Stimulated activated effector memory CD8-positive, alpha-beta T cell treated with anti-CD3 and anti-CD28 coated beads, Interleukin-12 subunit alpha, Interleukin-12 subunit beta, amount 100 ng/mL, for 72 hours (primary cell): ENCODE measurements at regions not wholly inside any gene's neighbourhood (a gene's known extent, or its start where the extent isn't known, plus 50 kb on each side); places are given as distances from the start of the nearest gene placed in this dataset.

Experiments used
- ATAC-seq: fragments of 150-1000 bp; cut with Tn5 transposase; 2 replicates; pipeline ENCODE4 v1.10.0; 2021
- DNase-seq, 2 donors: peaks; one replicate each; pipeline ENCODE4 v3.0.0; 2021 to 2022; ENCODE audit warnings: low spot score in 2 of 2
- H3K27ac Mint-ChIP-seq: one replicate; pipeline ENCODE4 v1.8.0; 2022; ENCODE audit warnings: mild to moderate bottlenecking, mixed read lengths
- H3K36me3 Mint-ChIP-seq: one replicate; pipeline ENCODE4 v1.8.0; 2022; ENCODE audit warnings: mild to moderate bottlenecking, mixed read lengths
- H3K4me1 Mint-ChIP-seq: one replicate; pipeline ENCODE4 v1.8.0; 2022; ENCODE audit warnings: mixed read lengths
- H3K4me3 Mint-ChIP-seq: one replicate; pipeline ENCODE4 v1.8.0; 2022; ENCODE audit warnings: mild to moderate bottlenecking, mixed read lengths
- H3K9me3 Mint-ChIP-seq: one replicate; pipeline ENCODE4 v1.8.0; 2022; ENCODE audit warnings: mixed read lengths

DNA sequence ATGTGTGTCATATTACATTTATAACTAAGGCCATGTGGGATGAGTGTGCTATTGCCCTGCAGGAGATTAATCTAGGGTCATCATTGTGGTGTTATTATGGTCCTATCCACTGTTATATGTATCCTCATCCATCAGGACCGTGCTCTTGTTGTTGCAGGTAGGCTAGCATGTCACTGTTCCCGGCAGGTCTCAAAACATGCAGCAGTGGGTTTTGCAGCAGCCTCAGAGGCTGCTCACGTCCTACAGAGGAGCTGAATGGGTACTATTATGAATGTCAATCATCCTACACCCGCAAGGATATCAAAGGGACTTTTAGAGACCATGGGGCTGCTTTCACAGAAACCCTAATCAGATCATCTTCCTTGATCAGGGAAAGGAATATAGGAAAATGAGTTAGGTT, 318.2 kb downstream of the SAMD5 start:
- Mint-ChIP-seq H3K36me3 (no peaks in the 10 kb centered on the region), H3K4me3 (no peak overlapping the region), H3K9me3 (no peaks in the 10 kb centered on the region), H3K4me1 (no peaks in the 10 kb centered on the region), H3K27ac (no peak overlapping the region)
- no peak for ATAC-seq
- DNase-seq = no peak

DNA sequence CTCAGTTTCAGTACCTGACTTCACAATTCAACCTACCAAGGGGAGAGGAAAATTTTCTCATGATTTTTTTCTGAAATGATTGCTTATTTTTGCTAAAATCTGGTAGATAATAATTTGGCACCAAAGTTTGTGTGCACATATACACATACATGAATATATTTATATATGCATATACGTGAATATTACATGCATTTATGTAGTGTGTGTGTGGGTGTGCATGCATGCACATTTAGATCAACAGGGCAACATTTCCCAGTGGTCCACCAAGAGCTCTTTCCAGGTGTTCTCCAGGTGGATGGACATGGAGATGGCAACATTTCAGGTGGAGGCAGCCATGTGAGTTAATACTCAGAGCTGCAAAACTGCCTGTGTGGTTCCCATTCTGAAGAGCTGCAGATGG, 320.9 kb downstream of the SAMD5 start:
- H3K9me3 Mint-ChIP-seq = no peaks in the 10 kb centered on the region
- no peaks in the 10 kb centered on the region for H3K36me3 Mint-ChIP-seq
- no peaks in the 10 kb centered on the region for H3K4me1 Mint-ChIP-seq
- H3K4me3 Mint-ChIP-seq = no peak overlapping the region
- no peak for DNase-seq
- ATAC-seq = no peak
- H3K27ac Mint-ChIP-seq = no peak overlapping the region

DNA sequence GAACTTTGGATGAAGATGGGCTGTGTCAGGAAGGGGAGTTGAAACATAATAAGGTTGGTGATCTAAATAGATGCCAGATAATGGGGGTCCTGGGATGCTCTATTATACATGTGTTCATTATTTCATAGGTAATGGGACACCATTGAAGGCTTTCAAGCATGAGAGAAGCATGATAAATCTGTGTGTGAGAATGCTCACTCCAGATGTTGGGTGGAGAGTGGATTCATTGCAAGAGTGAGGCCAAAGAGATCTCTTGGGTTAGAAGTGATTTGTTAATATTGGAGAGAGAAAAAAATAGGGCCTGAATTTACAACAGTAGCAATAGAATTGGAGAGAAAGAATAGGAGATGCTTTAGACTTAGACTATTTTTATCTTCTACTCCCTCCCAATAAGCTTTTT, 321.3 kb downstream of the SAMD5 start:
- no peak for ATAC-seq
- Mint-ChIP-seq H3K4me1 (no peaks in the 10 kb centered on the region), H3K36me3 (no peaks in the 10 kb centered on the region), H3K4me3 (no peak overlapping the region), H3K27ac (no peak overlapping the region), H3K9me3 (no peaks in the 10 kb centered on the region)
- DNase-seq = no peak

DNA sequence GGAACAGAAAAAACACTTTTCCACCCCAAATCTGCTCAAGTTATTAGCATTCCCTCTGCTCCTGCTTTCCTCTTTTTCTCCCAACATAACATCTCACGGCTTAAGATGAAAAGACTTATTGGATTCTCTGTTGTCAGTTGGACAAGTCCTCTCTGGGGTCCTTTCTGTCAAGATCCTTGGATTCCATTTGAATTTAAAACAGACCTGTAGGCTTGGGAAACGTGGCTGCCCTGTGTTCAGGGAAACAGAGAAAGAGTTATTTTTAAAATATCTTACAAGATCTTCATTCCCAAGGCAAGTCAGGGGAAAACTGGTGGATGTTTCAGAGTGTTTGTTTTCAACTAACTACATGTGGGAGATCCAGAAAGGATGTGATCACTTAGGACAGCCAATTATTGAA, 322.9 kb downstream of the SAMD5 start:
- DNase-seq (no peak), ATAC-seq (no peak)
- H3K36me3 Mint-ChIP-seq = no peaks in the 10 kb centered on the region
- no peaks in the 10 kb centered on the region for H3K4me1 Mint-ChIP-seq
- no peak overlapping the region for H3K27ac Mint-ChIP-seq
- no peaks in the 10 kb centered on the region for H3K9me3 Mint-ChIP-seq
- H3K4me3 Mint-ChIP-seq = no peak overlapping the region

DNA sequence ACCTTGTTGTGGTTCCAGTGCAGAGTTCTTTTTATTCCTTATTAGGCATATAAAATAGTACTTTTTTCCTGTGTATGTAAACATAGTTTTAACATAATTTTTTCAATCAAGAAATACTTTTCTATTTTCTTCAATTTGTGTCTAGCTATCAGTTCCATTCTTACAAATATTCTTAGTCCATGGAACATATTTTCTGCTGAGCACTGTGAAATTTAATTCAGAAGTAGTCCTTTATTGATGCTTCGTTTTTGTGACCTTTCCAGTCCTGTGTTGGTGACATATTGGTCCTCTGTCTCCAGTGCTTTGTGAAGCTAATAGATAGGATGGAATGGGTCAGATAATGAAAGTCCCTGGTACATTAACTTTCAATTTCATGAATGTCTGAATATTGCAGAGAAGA, 325.1 kb downstream of the SAMD5 start:
- Mint-ChIP-seq H3K4me3 (no peak overlapping the region), H3K36me3 (no peaks in the 10 kb centered on the region), H3K4me1 (no peaks in the 10 kb centered on the region), H3K27ac (no peak overlapping the region), H3K9me3 (no peaks in the 10 kb centered on the region)
- DNase-seq = no peak
- ATAC-seq = no peak

DNA sequence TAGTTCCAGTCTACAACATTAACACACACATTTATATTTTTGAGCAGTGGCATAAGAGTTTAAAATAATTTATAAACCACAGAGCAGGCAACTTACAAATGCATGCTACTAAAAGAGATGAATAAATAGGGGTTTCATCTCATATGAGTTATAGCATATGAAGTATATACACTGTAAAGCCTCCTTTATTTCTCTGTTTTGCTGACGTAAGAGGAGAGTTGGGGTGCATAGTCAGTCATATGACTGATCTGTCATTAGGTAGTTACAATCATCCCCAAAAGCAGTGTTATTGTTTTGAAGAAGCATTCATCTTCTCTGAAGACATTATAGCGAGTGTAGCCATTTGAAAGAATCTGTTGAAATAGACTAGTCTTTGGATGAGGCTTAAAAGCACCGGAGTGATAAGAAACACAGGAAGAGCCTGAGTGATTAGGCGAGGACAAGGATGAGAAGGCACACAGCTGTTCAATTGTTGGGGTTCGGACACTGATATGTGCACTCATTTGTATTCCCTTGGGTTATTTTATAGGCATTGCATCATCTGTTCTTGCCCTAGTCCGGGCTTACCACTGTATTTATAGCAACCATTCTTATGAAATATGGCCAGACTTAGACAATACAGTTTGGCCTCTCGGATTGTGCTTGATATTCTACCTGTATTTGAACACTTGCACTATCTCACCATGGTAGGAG, 325.7 kb downstream of the SAMD5 start:
- no peaks in the 10 kb centered on the region for H3K36me3 Mint-ChIP-seq
- DNase-seq = no peak
- no peak overlapping the region for H3K27ac Mint-ChIP-seq
- ATAC-seq = no peak
- no peaks in the 10 kb centered on the region for H3K9me3 Mint-ChIP-seq
- no peaks in the 10 kb centered on the region for H3K4me1 Mint-ChIP-seq
- H3K4me3 Mint-ChIP-seq = no peak overlapping the region

DNA sequence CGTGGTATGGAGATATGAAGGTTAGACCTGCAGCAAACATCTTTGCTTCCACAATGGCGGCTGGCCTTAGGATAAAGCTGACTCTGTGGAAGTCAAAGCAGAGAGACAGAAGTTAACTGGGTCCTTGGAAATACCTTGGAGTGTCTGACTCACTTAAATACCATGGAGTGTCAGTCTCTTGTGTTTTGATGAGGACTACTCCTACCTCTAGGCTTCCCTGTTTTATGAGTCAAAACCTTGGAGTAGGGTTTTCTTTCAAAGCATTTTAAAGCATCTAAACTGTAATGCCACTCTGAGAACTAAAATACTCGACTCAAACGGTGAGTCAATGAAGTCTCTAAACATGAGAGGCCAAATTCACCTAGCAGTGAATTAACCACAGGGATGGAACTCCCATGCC, 329.1 kb downstream of the SAMD5 start:
- Mint-ChIP-seq H3K36me3 (no peaks in the 10 kb centered on the region), H3K27ac (no peak overlapping the region), H3K4me3 (no peak overlapping the region), H3K9me3 (no peaks in the 10 kb centered on the region), H3K4me1 (no peaks in the 10 kb centered on the region)
- ATAC-seq (no peak), DNase-seq (no peak)

DNA sequence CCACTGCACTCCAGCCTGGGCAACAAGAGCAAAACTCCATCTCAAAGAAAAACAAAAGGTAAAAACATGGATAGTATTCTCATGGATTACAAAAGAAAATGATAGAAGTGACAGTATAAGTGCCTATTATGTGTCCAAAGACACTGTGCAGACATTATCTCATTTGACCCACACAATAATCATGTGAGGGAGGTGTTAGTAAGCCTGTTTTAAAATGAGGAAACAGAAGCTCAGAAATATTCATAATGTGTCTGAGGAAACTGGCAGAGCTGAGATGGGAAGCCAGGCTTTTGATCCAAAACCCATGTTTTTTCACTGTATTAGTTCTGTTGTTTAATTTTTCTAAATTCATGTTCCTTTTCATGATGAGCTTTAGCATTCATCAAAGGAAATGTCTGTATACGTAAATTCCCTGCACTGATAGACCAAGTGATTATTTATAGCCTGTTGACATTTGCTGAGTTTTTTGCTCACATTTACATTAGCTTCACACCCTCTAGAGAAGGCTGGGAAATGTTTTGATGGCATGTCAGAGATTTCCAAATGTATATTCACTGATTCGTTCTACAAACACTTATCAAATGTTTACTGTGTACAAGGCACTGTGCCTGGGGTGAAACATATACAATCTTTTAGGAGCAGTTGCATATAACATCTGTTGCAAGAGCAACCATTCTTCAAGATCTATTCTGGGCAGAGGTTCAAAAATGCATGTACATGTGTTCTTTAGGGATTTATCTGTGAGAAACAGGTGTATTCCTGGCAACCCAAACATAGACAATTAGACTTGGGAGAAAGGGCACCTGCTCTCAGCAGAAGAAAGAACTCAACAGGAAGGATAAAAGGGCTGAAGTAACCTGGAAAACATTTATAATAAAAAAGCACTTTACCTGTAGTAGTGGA, 331.5 kb downstream of the SAMD5 start:
- Mint-ChIP-seq H3K4me3 (no peak overlapping the region), H3K4me1 (no peaks in the 10 kb centered on the region), H3K27ac (no peak overlapping the region), H3K36me3 (no peaks in the 10 kb centered on the region), H3K9me3 (peaks cover 3% of the 10 kb centered on the region)
- ATAC-seq = no peak
- DNase-seq = no peak

DNA sequence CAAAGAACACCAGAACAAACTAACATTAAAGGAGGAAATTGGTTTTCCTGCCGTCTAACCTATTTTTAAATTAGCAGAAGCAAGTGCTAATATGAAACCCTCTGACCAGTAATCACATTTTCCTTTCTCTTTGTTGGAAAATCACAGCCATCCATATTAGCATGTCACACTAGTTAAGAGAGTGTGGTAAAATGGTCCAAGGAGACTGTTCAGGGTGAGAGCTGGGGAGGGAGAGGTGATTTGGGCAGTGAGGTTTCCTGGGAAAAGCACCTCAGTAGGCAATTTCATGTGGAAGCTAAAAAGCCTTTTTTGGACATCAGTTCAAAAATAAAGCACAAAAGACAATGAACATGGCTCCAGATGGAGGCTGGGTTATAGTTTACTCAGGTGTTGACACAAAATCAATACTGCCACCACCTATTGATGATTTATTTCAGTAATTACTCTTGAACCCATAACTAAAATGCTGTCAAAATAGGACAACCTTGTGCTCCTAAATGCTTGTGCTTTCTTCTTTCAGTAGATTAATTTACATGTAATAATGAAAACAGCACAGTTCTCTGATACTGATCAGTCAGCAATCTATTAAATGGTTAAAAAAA, 333.2 kb downstream of the SAMD5 start:
- no peaks in the 10 kb centered on the region for H3K36me3 Mint-ChIP-seq
- no peak overlapping the region for H3K27ac Mint-ChIP-seq
- H3K9me3 Mint-ChIP-seq = peaks cover 3% of the 10 kb centered on the region
- ATAC-seq (no peak), DNase-seq (no peak)
- H3K4me3 Mint-ChIP-seq = no peak overlapping the region
- no peaks in the 10 kb centered on the region for H3K4me1 Mint-ChIP-seq

DNA sequence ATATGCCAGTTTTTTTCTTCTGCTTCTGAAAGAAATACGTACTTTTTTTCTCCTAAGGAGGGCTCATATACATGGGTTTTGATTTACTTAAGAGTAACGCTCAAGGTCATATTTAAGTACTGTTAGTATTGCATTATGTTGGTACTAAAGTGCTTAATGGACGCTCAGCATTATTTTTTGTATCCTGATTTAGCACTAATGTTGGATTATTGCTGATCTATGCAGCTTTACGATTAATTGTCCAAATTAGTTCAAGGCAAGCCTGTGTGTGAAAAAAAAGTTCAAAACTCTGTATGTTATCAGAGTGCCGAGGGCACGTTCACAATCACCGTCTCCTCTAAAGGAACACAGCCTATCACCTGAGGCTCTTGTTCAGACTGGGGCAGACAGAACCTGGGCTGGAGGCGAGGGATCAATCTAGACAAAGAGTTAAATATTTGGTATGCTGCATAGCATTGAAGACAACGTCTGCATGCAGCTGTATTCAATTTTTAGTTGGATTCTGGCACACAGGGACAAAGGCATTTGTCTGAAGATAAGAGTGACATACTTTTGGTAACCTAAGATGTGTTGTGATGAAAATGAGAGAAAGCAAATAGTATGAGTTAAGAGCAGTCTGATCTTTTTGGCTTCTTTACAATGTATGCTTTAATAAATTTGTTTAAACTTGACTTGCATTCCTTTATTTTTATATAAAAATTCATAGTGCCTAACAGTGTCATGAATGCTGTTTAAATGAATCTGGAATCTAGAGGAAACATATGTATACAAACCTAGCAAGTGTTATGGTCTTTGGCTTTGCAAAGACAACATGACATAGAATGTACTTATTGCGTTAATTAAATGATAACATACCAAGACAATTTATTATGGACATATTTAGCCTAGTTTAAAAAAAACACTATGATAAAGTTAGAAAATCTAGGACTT, 341.2 kb downstream of the SAMD5 start:
- no peaks in the 10 kb centered on the region for H3K36me3 Mint-ChIP-seq
- H3K4me3 Mint-ChIP-seq = no peak overlapping the region
- H3K27ac Mint-ChIP-seq = no peak overlapping the region
- peaks cover 6% of the 10 kb centered on the region for H3K9me3 Mint-ChIP-seq
- no peak for DNase-seq
- ATAC-seq = no peak
- no peaks in the 10 kb centered on the region for H3K4me1 Mint-ChIP-seq

DNA sequence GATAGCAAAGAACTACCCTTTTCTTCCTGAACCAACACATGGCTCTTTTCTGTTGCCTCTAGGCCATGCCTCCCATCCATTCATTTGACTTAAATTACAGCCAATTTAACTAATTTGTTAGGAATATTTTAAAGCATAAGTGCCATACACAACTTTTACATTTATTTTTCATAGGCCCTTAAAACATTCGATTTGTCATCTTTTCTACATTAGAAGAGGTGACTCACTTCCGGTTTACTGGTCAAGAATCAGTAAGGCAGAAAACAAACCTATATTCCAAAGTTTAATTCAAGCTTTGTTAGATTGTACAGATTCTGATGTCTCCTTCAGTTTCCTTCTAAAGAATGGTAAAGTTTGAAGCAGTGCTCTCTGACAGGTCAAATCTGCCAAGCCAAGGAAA, 344.3 kb downstream of the SAMD5 start:
- H3K9me3 Mint-ChIP-seq = peaks cover 3% of the 10 kb centered on the region
- H3K4me1 Mint-ChIP-seq = no peaks in the 10 kb centered on the region
- H3K27ac Mint-ChIP-seq = no peak overlapping the region
- no peak overlapping the region for H3K4me3 Mint-ChIP-seq
- no peaks in the 10 kb centered on the region for H3K36me3 Mint-ChIP-seq
- ATAC-seq (no peak), DNase-seq (no peak)

DNA sequence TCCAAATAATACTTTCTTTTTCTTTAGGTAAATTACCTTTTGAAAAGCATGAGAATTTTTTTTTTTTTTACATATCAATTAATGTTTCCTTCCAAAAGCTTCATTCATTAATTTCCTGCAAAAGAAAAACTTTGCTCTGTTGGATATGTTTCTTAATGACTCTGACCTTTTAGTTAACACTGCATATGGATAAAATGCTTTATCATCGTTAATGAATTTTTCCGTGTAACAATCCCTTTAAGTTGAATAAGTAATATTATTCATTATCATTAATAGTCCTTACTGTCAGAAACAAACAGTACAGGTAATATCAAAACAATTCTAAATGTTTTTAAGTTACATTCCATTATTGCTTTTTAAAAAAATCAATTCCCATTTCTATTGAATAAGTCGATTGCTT, 345.1 kb downstream of the SAMD5 start:
- ATAC-seq (no peak), DNase-seq (no peak)
- Mint-ChIP-seq H3K36me3 (no peaks in the 10 kb centered on the region), H3K4me3 (no peak overlapping the region), H3K4me1 (no peaks in the 10 kb centered on the region), H3K27ac (no peak overlapping the region), H3K9me3 (peaks cover 3% of the 10 kb centered on the region)

DNA sequence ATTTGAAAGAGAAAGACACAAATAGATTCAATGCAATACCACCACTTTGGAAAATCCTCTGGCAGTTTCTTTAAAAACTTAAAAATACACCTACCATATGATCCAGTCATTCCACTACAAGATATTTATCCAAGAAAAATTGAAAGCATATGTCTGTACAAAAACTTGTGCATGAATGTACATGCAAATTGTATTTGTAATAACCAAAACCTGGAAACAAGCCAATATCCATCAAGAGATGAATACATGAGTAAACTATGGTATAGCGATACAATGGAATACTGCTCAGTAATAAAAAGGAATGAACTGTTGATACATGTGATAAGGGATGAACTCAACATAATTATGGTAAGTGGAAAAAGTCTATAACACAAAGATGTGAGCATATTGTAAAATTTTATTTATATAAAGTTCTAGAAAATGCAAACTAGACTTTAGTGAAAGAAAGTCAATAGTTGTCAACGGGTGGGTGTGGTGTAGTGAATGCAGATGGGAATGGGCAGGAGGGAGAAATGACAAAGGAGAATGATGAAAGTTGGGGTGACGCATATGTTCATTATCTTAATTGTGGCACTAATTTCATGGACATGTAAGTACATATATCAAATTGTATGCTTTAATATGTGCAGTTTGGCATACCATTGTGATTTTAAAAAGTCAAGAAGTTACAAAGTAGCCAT, 347.5 kb downstream of the SAMD5 start:
- H3K9me3 Mint-ChIP-seq = peaks cover 3% of the 10 kb centered on the region
- no peak for DNase-seq
- H3K4me3 Mint-ChIP-seq = no peak overlapping the region
- ATAC-seq = no peak
- no peaks in the 10 kb centered on the region for H3K4me1 Mint-ChIP-seq
- H3K27ac Mint-ChIP-seq = no peak overlapping the region
- H3K36me3 Mint-ChIP-seq = no peaks in the 10 kb centered on the region

DNA sequence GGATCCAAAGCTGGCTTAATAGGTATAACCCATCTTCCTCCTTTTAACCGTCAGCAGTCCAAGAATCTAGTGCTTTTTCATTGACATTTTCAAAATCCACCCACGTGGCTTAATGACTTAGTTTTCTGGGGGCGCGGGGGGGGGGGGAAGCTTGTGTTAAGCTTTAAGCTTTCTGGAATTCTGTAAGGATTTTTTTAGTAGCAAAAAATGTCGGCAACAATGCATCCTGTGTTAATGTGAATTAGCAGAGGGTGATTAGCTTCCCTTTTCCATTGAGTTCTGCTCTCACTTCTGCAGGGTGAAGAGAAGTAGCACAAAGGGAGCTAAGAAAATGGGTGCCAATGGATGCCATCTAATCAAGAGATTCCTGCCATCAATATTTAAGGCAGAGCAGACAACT, 348.2 kb downstream of the SAMD5 start:
- no peak for DNase-seq
- Mint-ChIP-seq H3K27ac (no peak overlapping the region), H3K4me1 (no peaks in the 10 kb centered on the region), H3K36me3 (no peaks in the 10 kb centered on the region), H3K4me3 (no peak overlapping the region), H3K9me3 (peaks cover 3% of the 10 kb centered on the region)
- ATAC-seq = no peak

DNA sequence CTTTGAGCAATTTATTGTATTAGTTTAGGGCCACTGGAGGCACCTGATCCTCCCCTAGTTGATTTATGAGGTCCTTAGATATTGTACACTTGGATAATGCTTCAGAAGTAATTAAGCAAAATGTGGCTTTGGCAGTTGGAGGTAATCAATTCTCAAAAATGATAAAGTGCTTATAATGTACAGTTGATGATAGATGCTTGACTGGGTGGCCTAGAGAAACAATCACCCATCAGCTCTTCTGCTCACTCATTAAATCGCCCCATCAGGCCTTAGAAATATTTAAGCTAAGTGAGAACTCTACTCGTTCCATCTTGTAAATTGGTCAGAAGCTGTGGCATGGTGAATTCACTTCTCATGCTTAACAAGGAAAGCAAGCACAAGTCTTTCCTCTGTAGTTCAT, 349.9 kb downstream of the SAMD5 start:
- H3K4me1 Mint-ChIP-seq = no peaks in the 10 kb centered on the region
- H3K36me3 Mint-ChIP-seq = no peaks in the 10 kb centered on the region
- DNase-seq (no peak), ATAC-seq (no peak)
- no peak overlapping the region for H3K4me3 Mint-ChIP-seq
- H3K27ac Mint-ChIP-seq = no peak overlapping the region
- H3K9me3 Mint-ChIP-seq = peaks cover 3% of the 10 kb centered on the region
